Endothelial cell of umbilical vein (primary cell): ENCODE measurements at regions not wholly inside any gene's neighbourhood (a gene's known extent, or its start where the extent isn't known, plus 50 kb on each side); places are given as distances from the start of the nearest gene placed in this dataset.
"Not testable (repeated sequence)": the region's sequence is repeated elsewhere in the genome, so short reads cannot be mapped to it uniquely, and the experiment has no call there.

ENCODE experiments used
- BruUV-seq: library from RNA; stranded (reverse); fragments of 400-500 nt; replicated peaks from 2 replicates; lab custom pipeline; 2021; lab: Mats Ljungman, UMichigan
- CTCF ChIA-PET: fragments of 300-600, 350-600 bp; sonication (Branson Sonifier 250); formaldehyde crosslinking; loops from one replicate; lab custom pipeline; 2021; ENCODE audit warnings: antibody characterized with exemption, inconsistent platforms; lab: Charles Lee
- POLR2A ChIA-PET: fragments of 300-600, 350-600 bp; sonication (Branson Sonifier 250); formaldehyde crosslinking; loops from one replicate; lab custom pipeline; 2021; ENCODE audit warnings: antibody characterized with exemption, inconsistent platforms; lab: Charles Lee
- DNase-seq: peaks from one replicate; pipeline ENCODE4 v3.0.0-alpha.2; 2011; ENCODE audit warnings: low read depth, low spot score
- FAIRE-seq: peaks from 2 replicates; lab custom pipeline; 2011; peaks lifted over from hg19 to GRCh38; lab: Jason Lieb, UNC
- H2AFZ ChIP-seq: 2 replicates; pipeline ENCODE4 v1.6.0; 2012; ENCODE audit warnings: low read depth, low read length, control low read depth, inconsistent platforms
- H3K27ac ChIP-seq: 2 replicates; pipeline ENCODE4 v1.5.1; 2011; ENCODE audit warnings: low read depth, mild to moderate bottlenecking, control low read depth, low read length, moderate library complexity; ENCODE audit not compliant: insufficient read depth
- H3K27me3 ChIP-seq, 2 experiments: 2 replicates each; pipeline versions ENCODE4 v1.6.0 to v1.6.1; 2011; ENCODE audit warnings: low read length in 2 of 2, mixed read lengths in 1 of 2; ENCODE audit not compliant: control insufficient read depth in 2 of 2, insufficient read depth in 2 of 2
- H3K36me3 ChIP-seq, 2 experiments: 2 replicates in 1 of 2; 3 replicates in 1 of 2; pipeline ENCODE4 v1.5.1; 2011; ENCODE audit warnings: low read length in 2 of 2, mild to moderate bottlenecking in 1 of 2, moderate library complexity in 1 of 2; ENCODE audit not compliant: control insufficient read depth in 2 of 2, insufficient read depth in 2 of 2; ENCODE audit errors: extremely low read depth in 1 of 2
- H3K4me1 ChIP-seq: 3 replicates; pipeline ENCODE4 v1.5.1; 2011; ENCODE audit warnings: mild to moderate bottlenecking, low read length; ENCODE audit not compliant: control insufficient read depth, insufficient read depth; ENCODE audit errors: extremely low read depth
- H3K4me2 ChIP-seq: 2 replicates; pipeline ENCODE4 v1.6.1; 2011; ENCODE audit warnings: low read length, control low read depth, mixed read lengths; ENCODE audit not compliant: insufficient read depth
- H3K4me3 ChIP-seq, 3 experiments: fragments of 200-600 bp in 1 of 3; sonication (generic), shearing (Covaris generic) in 1 of 3; replicated peaks in 1 of 3; 2 replicates each; pipeline ENCODE4 v1.5.1; 2011 to 2016; ENCODE audit warnings: control low read depth in 3 of 3, low read length in 3 of 3, mild to moderate bottlenecking in 2 of 3, inconsistent platforms in 1 of 3, low read depth in 1 of 3, moderate library complexity in 1 of 3; ENCODE audit not compliant: insufficient read depth in 1 of 3
- H3K79me2 ChIP-seq: 2 replicates; pipeline ENCODE4 v1.6.0; 2012; ENCODE audit warnings: low read length, inconsistent platforms; ENCODE audit not compliant: control insufficient read depth, insufficient read depth
- H3K9ac ChIP-seq: replicated peaks from 2 replicates; pipeline ENCODE3; 2011; ENCODE audit warnings: low read length, control low read depth; ENCODE audit not compliant: insufficient read depth; ENCODE audit errors: extremely low read depth
- H3K9me1 ChIP-seq: replicated peaks from 3 replicates; pipeline ENCODE4 v1.6.0; 2011; ENCODE audit warnings: mild to moderate bottlenecking, low read length; ENCODE audit not compliant: control insufficient read depth, insufficient read depth; ENCODE audit errors: extremely low read depth
- H3K9me3 ChIP-seq: replicated peaks from 2 replicates; pipeline ENCODE4 v1.5.1; 2012; ENCODE audit warnings: low read length, inconsistent platforms; ENCODE audit not compliant: control insufficient read depth, insufficient read depth
- H4K20me1 ChIP-seq: replicated peaks from 2 replicates; pipeline ENCODE3; 2011; ENCODE audit warnings: mild to moderate bottlenecking, low read length; ENCODE audit not compliant: control insufficient read depth, insufficient read depth; ENCODE audit errors: extremely low read depth
- EZH2 ChIP-seq: IDR thresholded peaks from 2 replicates; pipeline ENCODE4 v1.6.1; 2012; ENCODE audit warnings: borderline replicate concordance, low read depth, mild to moderate bottlenecking, moderate library complexity, low read length, inconsistent platforms; ENCODE audit not compliant: severe bottlenecking
- FOS ChIP-seq: IDR thresholded peaks from 2 replicates; pipeline ENCODE4 v1.6.1; 2011; ENCODE audit warnings: mild to moderate bottlenecking, low read length, moderate library complexity, borderline replicate concordance; ENCODE audit not compliant: insufficient read depth
- GATA2 ChIP-seq: IDR thresholded peaks from 2 replicates; pipeline ENCODE4 v1.7.0; 2011; ENCODE audit warnings: low read depth, mild to moderate bottlenecking, moderate library complexity, mixed read lengths, low read length; ENCODE audit not compliant: insufficient read length, insufficient read depth
- JUN ChIP-seq: IDR thresholded peaks from 2 replicates; pipeline ENCODE4 v1.6.1; 2011; ENCODE audit warnings: borderline replicate concordance, low read depth; ENCODE audit not compliant: insufficient read length, insufficient read depth
- MYC ChIP-seq: IDR thresholded peaks from one replicate; pipeline ENCODE4 v1.6.1; 2011; ENCODE audit warnings: mild to moderate bottlenecking, low read depth, low read length
- POLR2A ChIP-seq: IDR thresholded peaks from 2 replicates; pipeline ENCODE4 v1.6.1; 2012; ENCODE audit warnings: low read depth, mild to moderate bottlenecking, control low read depth, low read length
- POLR2AphosphoS5 ChIP-seq: IDR thresholded peaks from 2 replicates; pipeline ENCODE4 v1.6.1; 2012; ENCODE audit warnings: low read depth, mild to moderate bottlenecking, control low read depth, low read length, moderate library complexity; ENCODE audit not compliant: insufficient read depth
- dilution Hi-C: fragments of 300-500 bp; cut with MboI; formaldehyde crosslinking; loops from one replicate; pipeline ENCODE4 v1.15.0; 2019; ENCODE audit warnings: low sequenced_read_pairs; ENCODE audit not compliant: extremely low pct_ligation_motif_present
- intact Hi-C: fragments of 100-400 bp; cut with micrococcal nuclease; formaldehyde crosslinking; loops from one replicate; pipeline ENCODE4 v1.10.0; 2022
- TF ChIP-seq, protein P1 (sequence below): IDR thresholded peaks from 2 replicates; pipeline ENCODE4 v1.6.1; 2011; ENCODE audit not compliant: insufficient read depth, insufficient read length
- TF ChIP-seq, protein P2 (sequence below), 2 donors: IDR thresholded peaks; 1 replicate in 1 of 2; 2 replicates in 1 of 2; pipeline ENCODE4 v1.5.1; 2011; ENCODE audit warnings: low read length in 2 of 2, mild to moderate bottlenecking in 2 of 2, moderate library complexity in 2 of 2, control low read depth in 1 of 2, inconsistent platforms in 1 of 2, low read depth in 1 of 2; ENCODE audit not compliant: insufficient read depth in 1 of 2; ENCODE audit errors: extremely low read depth in 1 of 2

DNA sequence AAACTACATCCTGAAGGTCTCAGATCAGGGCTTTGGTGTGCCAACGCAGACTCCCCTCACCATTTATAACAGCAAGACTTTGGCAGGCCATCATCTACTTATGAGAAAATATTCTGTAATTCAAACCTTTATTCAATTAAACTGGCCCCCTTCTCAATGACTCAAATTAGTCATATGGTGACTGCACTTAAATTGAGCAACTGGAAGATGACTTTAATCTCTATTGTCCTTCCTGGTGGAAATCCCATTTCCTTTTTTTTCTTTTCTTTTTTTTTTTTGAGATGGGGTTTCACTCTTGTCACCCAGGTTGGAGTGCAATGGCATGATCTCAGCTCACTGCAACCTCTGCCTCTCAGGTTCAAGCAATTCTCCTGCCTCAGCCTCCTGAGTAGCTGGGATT is 163.4 kb downstream of the SLC24A2 start:
- H3K9ac ChIP-seq, BruUV-seq, H3K4me2 ChIP-seq, H3K9me3 ChIP-seq, FAIRE-seq, CTCF ChIA-PET, H4K20me1 ChIP-seq, H3K27ac ChIP-seq, H2AFZ ChIP-seq, H3K4me1 ChIP-seq, H3K27me3 ChIP-seq, H3K4me3 ChIP-seq, DNase-seq, H3K79me2 ChIP-seq, POLR2A ChIA-PET, intact Hi-C loops, H3K9me1 ChIP-seq, H3K36me3 ChIP-seq, dilution Hi-C loops: not testable (repeated sequence)

DNA sequence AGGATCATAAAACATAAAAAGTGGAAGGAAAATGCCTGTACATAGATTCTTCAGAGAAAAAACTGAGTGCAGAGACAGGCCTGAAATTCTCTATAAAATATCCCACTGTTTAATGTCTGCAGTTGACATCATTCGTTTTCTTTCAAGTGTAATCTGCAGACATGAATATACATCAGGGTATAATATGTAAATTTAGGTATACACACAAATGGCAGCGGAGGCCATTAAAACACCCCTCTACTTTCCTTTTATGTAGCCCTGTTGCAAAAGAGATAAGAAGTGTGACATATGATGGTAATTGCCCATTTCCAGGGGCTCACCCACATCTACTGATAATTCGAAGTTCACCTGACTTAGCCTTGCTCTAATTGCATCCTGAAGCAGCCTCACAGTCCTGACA is 164.3 kb downstream of the SLC24A2 start:
- Histone ChIP-seq H3K27ac (no peak overlapping the region), H3K4me1 (no peaks in the 10 kb centered on the region), H4K20me1 (no peaks in the 10 kb centered on the region), H2AFZ (no peak overlapping the region), H3K79me2 (no peaks in the 10 kb centered on the region), H3K4me3 (no peak overlapping the region), H3K9ac (no peak overlapping the region), H3K4me2 (no peak overlapping the region), H3K36me3 (no peaks in the 10 kb centered on the region), H3K27me3 (no peaks in the 10 kb centered on the region), H3K9me3 (no peaks in the 10 kb centered on the region), H3K9me1 (no peaks in the 10 kb centered on the region)
- no peak for DNase-seq
- CTCF ChIA-PET = no interaction called here
- POLR2A ChIA-PET = no interaction called here
- no TSS peak for BruUV-seq
- TF ChIP-seq, protein P1, sequence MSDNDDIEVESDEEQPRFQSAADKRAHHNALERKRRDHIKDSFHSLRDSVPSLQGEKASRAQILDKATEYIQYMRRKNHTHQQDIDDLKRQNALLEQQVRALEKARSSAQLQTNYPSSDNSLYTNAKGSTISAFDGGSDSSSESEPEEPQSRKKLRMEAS = no peak
- TF ChIP-seq FOS (no peak), POLR2AphosphoS5 (no peak), EZH2 (no peak), MYC (no peak), GATA2 (no peak), JUN (no peak), POLR2A (no peak)
- TF ChIP-seq, protein P2, sequence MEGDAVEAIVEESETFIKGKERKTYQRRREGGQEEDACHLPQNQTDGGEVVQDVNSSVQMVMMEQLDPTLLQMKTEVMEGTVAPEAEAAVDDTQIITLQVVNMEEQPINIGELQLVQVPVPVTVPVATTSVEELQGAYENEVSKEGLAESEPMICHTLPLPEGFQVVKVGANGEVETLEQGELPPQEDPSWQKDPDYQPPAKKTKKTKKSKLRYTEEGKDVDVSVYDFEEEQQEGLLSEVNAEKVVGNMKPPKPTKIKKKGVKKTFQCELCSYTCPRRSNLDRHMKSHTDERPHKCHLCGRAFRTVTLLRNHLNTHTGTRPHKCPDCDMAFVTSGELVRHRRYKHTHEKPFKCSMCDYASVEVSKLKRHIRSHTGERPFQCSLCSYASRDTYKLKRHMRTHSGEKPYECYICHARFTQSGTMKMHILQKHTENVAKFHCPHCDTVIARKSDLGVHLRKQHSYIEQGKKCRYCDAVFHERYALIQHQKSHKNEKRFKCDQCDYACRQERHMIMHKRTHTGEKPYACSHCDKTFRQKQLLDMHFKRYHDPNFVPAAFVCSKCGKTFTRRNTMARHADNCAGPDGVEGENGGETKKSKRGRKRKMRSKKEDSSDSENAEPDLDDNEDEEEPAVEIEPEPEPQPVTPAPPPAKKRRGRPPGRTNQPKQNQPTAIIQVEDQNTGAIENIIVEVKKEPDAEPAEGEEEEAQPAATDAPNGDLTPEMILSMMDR (IDR thresholded peaks at IDR 0.05; ENCODE audit: extremely low read depth in 1 of 2, insufficient read depth in 1 of 2, low read depth in 1 of 2, low read length in 2 of 2) = no peak
- dilution Hi-C loops = no loop called here
- FAIRE-seq = no peak
- intact Hi-C loops = no loop called here
